GM21825 (cell line): ENCODE measurements at regions not wholly inside any gene's neighbourhood (a gene's known extent, or its start where the extent isn't known, plus 50 kb on each side); places are given as distances from the start of the nearest gene placed in this dataset.
"Not testable (repeated sequence)": the region's sequence is repeated elsewhere in the genome, so short reads cannot be mapped to it uniquely, and the experiment has no call there.

ENCODE experiments used
- ATAC-seq: cut with Tn5 transposase; IDR thresholded peaks from one replicate; pipeline ENCODE4 v1.9.1; 2021; ENCODE audit warnings: mild to moderate bottlenecking, moderate library complexity; ENCODE audit not compliant: unreplicated experiment

GRCh38 chr10:46095943-46096342, 49.9 kb upstream of the MSMB start:
- not testable (repeated sequence) for ATAC-seq

DNA sequence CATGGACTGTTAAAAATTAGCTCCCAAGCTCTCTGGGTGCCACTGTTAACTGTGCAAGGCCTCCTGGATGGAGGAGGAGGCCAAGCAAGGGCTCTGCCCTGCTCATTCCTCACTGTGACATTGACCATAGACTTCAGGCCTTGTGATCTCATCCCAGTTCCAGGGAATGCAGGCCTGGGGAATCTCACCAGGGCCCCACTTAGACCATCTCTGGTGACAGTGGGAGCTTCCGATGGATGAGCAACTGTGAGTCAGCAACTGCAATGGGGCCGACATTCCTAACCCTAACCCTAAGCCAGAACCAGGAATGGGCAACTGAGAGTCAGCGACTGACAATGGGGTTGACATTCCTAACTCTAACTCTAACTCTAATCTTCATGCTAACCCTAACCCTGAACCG, 50.4 kb upstream of the MSMB start:
- ATAC-seq: no peak

DNA sequence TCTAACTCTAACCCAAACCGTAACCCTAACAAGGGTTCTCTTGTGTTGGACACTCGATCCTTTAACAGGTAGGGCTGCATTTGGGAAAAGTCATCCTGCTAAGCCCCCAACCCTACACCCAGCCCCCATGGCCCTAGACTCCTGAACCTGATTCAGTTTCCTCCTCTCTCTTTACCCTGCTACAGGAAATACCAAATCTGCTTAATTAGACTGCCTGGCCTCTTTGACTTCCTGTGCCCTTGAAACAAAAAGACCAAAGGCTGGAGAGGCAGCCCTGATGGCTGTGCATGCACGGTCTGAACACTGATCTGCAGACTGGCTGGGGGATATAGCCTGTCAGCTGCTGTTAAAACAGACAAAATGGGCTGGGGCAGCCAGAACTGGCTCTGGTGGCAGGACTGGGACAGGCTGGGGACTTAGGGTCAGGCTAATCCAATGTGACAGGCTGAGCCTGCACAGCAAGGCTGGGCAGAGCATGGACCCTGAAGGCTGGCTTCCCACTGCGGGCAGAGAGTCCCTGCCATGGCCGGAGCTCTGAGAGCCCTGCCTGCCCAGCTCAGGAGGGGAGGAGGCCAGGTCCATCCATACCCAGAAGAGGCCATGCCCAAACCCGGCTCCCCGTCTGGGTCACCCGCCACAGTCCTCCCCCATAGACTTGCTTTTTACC, 51.0 kb upstream of the MSMB start:
- ATAC-seq: no peak

DNA sequence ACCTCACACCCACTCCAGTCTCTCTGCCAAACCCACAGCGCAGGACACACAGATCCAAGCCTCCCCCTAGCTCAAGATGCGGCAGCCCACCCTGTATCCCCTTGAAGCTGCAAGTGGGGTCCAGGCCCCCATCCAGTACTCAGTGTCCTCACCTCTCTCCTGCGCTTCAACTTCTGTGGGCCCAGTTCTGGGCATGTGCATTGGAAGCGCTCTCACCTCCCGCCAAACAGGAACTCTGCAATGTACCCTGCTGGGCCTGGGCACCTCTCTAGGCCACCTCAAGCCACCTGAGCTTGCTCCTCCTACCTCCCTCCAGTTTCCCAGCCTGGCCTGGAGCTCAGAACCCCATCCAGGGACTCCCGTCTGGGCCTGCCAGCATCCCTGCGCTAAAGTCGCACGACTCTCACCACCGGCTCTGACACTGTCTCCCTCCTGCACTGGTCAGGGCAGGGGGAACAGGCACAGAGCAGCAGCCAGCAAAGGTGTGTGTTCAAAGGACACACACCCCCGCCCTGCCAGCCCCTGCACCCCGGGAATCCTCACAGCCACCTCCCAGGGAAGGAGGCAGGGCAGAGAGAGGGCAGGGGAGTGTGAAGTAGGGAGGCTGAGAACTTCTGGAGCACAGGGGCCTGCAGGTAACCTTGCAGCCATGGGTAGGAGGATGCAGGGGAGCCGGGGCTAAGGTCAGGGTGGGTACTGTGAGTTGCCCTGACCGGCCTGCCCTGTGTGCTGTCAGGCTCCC, 51.7 kb upstream of the MSMB start:
- no peak for ATAC-seq

DNA sequence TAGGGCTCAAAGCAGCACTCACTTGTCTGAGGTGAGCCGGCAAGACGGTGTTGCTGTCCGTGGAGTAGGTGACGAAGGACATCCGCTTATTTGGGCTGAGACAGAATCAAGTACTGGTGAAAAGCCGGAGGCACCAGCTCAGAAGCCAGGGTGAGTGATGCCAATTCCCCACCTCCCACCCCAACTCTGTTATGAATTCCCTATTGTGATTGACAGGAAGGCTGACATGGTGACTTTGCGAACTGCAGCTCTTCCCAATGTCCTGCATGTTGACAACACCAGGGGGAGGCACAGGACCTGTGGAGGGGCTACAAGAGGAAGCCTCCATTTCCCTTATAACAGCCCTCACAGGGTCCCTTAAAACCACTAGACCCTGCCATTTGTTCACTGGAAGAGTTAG, 52.3 kb upstream of the MSMB start:
- no peak for ATAC-seq

DNA sequence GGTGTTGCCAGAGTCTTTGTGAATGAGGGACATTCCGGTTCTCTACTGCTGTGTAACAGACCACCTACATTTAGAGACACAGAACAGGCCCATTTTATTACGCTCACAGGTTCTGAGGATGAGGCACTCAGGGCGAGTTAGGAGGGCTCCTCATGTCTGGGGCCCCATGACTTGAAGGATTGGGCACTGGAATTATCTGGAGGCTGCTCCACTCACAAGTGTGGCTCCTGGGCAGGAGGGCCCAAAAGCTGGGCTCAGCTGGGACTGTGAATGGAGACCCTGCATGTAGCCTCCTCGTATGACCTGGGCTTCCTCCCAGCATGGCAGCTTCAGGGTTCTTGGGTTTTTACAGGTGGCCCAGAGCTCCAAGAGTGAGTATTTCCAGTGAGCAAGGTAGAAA, 52.9 kb upstream of the MSMB start:
- ATAC-seq: not testable (repeated sequence)

DNA sequence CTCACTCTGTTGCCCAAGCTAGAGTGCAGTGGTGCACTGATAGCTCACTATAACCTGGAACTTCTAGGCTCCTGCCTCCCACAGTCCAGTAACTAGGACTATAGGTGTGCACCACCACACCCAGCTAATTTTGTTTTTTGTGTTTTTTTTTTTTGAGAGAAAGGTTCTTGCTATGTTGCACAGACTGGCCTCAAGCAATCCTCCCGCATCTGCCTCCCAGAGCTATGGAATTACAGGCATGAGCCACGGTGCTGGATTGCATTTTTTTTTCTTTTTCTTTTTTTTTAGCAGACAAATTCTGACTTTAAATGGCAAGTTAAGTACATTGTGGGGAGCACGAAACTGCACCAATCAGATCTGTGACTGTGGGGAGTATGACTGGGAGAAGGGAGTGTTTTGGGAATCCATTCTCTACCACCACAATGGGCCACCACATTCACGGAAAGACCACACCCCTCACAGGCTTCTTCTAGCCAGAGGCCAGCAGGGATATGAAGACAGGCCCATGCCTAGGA, 58.1 kb upstream of the MSMB start:
- ATAC-seq: no peak

GRCh38 chr10:46105416-46105815, 59.3 kb upstream of the MSMB start:
- ATAC-seq: not testable (repeated sequence)

GRCh38 chr10:46105856-46106409, 59.9 kb upstream of the MSMB start:
- ATAC-seq: peak; percentile 45

GRCh38 chr10:46106410-46107255, 60.6 kb upstream of the MSMB start:
- peak; percentile 95 for ATAC-seq

DNA sequence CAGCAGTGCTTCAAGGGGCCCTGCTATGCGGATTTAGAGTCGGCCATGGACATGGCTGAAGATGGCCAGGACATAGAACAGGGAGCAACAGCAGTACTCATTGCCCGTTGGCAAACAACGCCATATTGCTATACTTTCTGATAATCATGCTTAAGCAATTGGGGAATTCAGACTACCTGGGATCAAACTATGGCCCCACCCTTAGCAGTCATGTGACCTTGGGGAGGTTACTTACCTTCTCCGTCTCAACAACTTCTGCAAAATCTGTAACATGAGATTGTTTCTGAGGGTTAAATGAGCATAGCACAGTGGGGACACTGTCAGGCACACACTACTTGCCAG, 62.1 kb upstream of the MSMB start:
- ATAC-seq: not testable (repeated sequence)

DNA sequence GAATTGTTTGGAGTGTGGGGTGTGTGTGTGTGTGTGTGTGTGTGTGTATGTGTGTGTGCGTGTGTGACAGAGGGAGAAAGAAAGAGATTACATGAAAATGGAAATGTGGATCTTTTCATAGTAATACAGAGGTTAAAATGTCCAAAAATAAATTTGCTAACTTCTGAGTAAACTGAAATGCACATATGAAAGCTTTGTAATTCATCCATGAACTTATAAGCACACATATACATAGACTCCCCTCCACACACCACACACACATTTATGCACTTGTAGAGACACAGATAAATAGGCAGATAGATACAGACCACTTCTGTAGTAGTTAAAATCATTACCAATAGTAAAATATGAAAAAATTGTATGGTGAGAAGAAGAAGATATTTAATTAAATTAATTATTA, 108.2 kb upstream of the MSMB start:
- ATAC-seq: not testable (repeated sequence)

- ATAC-seq: not testable (repeated sequence)
These were observed 108.6 kb upstream of the MSMB start for GRCh38 chr10:46154683-46155082.

- not testable (repeated sequence) for ATAC-seq
These were observed 110.8 kb upstream of the MSMB start for GRCh38 chr10:46156866-46157265.

- ATAC-seq: no peak
These were observed 117.1 kb upstream of the ANTXRL start for GRCh38 chr10:46169736-46170135.

GRCh38 chr10:46170789-46171188, 116.0 kb upstream of the ANTXRL start:
- no peak for ATAC-seq

DNA sequence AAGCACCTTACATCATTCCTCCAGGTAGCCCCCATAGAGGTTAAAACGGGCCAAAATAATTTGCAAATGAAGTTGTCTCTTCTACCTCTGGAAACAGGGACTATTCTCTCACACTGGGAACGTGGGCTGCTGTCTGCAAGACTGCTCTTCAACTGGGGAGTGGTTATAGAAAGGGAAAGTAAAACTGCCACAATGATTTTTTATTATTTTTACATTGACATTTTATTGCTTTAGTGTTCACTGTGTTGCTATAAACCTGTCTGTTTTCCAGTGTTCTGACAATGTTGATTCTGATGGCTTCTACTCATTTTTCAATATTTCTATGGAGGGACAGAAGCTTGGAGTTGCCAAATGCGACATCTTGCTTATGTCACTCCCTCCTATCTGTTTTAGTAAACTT, 115.1 kb upstream of the ANTXRL start:
- ATAC-seq: no peak

- ATAC-seq: no peak
These were observed 111.5 kb upstream of the ANTXRL start for GRCh38 chr10:46175296-46175695.

DNA sequence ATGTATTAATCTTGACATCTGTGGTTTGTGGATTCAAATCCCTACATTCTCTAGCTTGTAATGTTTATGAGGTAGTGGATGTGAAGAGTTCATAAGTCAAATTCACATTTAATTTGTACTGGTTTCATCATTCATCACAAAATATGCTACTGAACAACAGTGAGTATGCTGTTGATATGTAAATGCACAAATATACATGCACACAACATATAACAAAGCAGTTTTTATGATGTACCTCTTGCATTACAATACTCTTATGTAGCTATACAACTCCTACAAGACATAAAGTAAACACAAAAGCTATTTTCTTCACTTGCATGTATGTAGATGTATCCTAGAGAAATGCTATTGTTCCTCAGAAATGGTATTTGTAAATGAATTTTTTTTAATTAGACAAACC, 111.0 kb upstream of the ANTXRL start:
- no peak for ATAC-seq

DNA sequence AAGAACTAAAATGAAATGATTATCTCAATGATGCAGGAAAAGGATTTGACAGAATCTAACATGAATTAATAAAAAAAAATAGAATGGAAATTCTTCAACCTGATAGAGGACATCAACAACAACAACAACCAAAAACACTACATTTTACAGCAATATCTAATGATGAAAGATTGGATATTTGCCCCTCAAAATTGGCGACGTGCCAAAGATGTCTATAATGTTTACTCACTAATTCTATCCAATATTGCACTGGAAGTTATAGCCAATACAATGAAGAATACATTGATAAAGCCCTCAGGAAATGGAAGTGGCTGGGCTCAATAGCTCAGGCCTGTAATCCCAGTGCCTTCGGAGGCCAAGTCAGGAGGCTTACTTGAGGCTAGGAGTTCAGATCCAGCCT, 99.4 kb upstream of the ANTXRL start:
- ATAC-seq: not testable (repeated sequence)

DNA sequence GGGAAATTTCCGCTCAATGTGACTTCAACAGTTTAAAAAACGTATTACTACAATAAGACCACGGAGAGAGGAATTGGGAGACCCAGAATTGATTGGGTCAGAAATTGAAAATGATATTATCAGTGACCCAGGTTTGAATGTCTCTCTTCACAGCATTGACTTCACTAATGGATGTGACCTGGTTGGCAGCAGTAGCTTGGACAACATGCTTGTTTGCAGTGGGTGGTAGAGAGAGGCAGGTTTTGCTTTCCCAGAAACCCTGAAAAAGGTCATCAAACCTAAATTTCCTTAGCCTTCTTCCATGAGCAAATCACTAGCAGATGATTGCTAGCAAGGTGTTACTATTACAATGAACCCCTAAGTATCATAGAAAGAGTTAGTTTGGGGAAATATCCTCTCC, 89.7 kb upstream of the ANTXRL start:
- ATAC-seq: no peak
